A549 (cell line): ENCODE measurements at regions not wholly inside any gene's neighbourhood (a gene's known extent, or its start where the extent isn't known, plus 50 kb on each side); places are given as distances from the start of the nearest gene placed in this dataset.

Source experiments
- CBX8 ChIP-seq: fragments of 200-600 bp; sonication (generic); IDR thresholded peaks from 2 replicates; pipeline ENCODE4 v1.6.1; 2016
- CEBPB ChIP-seq, 2 experiments: fragments of >200 bp in 1 of 2; sonication (Bioruptor Twin) in 1 of 2; formaldehyde crosslinking in 1 of 2; IDR thresholded peaks; 2 replicates each; pipeline ENCODE4 v1.6.1; 2012 to 2016
- ELK1 ChIP-seq: fragments of 150-350 bp; IDR thresholded peaks from 2 replicates; pipeline ENCODE4 v1.6.1; 2014; ENCODE audit warnings: low read depth, mild to moderate bottlenecking, low read length
- ESRRA ChIP-seq: fragments of 150-350 bp; IDR thresholded peaks from 2 replicates; pipeline ENCODE4 v1.6.1; 2014; ENCODE audit warnings: mild to moderate bottlenecking, low read length, borderline replicate concordance
- NFE2L2 ChIP-seq: fragments of 150-350 bp; conservative IDR thresholded peaks from 2 replicates; pipeline ENCODE4 v1.6.1; 2014; ENCODE audit warnings: low read length
- PBX3 ChIP-seq: IDR thresholded peaks from 2 replicates; pipeline ENCODE4 v1.6.1; 2012
- POLR2A ChIP-seq: IDR thresholded peaks from 2 replicates; pipeline ENCODE4 v1.6.1; 2012; ENCODE audit warnings: mild to moderate bottlenecking, low read length
- REST ChIP-seq: fragments of 200-600 bp; sonication (generic); IDR thresholded peaks from 2 replicates; pipeline ENCODE4 v1.6.1; 2016; ENCODE audit warnings: antibody characterized with exemption, mild to moderate bottlenecking, moderate library complexity
- RFX5 ChIP-seq: fragments of 450-650 bp; IDR thresholded peaks from 2 replicates; pipeline ENCODE4 v1.7.1; 2014; ENCODE audit warnings: antibody characterized with exemption, mild to moderate bottlenecking, moderate library complexity
- ZNF302 ChIP-seq: fragments of 250-450 bp; sonication (Bioruptor Pico); IDR thresholded peaks from 2 replicates; pipeline ENCODE4 v1.9.0; 2021; ENCODE audit warnings: inconsistent platforms, mild to moderate bottlenecking, moderate library complexity
- TF ChIP-seq, protein P1 (sequence below): fragments of >200 bp; sonication (Bioruptor Twin); formaldehyde crosslinking; IDR thresholded peaks from 3 replicates; pipeline ENCODE4 v1.5.1; 2016

DNA sequence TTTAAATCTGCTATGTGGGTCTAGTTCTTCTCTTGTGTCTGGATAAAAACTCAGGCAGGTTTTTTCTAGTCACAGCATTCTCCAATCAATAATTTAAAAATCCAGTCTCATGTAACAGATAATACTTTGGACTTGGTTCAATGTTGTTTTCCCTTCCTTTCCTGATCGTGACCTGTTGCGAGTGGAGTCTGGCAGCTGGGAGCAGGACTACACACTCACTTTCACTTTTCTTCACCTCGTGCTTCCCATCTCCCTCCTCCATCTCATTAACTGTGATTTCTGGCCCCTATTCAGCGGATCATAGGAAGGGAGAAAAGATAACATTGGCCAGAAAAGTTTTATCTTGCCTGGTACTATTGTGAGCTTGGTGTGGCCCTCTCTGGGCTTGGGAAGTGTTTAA, 96.6 kb upstream of the GATB start:
- TF ChIP-seq, protein P1, sequence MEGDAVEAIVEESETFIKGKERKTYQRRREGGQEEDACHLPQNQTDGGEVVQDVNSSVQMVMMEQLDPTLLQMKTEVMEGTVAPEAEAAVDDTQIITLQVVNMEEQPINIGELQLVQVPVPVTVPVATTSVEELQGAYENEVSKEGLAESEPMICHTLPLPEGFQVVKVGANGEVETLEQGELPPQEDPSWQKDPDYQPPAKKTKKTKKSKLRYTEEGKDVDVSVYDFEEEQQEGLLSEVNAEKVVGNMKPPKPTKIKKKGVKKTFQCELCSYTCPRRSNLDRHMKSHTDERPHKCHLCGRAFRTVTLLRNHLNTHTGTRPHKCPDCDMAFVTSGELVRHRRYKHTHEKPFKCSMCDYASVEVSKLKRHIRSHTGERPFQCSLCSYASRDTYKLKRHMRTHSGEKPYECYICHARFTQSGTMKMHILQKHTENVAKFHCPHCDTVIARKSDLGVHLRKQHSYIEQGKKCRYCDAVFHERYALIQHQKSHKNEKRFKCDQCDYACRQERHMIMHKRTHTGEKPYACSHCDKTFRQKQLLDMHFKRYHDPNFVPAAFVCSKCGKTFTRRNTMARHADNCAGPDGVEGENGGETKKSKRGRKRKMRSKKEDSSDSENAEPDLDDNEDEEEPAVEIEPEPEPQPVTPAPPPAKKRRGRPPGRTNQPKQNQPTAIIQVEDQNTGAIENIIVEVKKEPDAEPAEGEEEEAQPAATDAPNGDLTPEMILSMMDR = no peak
- TF ChIP-seq ZNF302 (CRISPR knock-in tag) (no peak), NFE2L2 (no peak), PBX3 (no peak), REST (no peak), ESRRA (no peak), ELK1 (no peak), CBX8 (no peak), RFX5 (no peak), CEBPB (IDR thresholded peaks at IDR 0.05) (no peak), POLR2A (no peak)
